ENCODE measurements at regions not wholly inside any gene's neighbourhood (a gene's known extent, or its start where the extent isn't known, plus 50 kb on each side); places are given as distances from the start of the nearest gene placed in this dataset.

DNA sequence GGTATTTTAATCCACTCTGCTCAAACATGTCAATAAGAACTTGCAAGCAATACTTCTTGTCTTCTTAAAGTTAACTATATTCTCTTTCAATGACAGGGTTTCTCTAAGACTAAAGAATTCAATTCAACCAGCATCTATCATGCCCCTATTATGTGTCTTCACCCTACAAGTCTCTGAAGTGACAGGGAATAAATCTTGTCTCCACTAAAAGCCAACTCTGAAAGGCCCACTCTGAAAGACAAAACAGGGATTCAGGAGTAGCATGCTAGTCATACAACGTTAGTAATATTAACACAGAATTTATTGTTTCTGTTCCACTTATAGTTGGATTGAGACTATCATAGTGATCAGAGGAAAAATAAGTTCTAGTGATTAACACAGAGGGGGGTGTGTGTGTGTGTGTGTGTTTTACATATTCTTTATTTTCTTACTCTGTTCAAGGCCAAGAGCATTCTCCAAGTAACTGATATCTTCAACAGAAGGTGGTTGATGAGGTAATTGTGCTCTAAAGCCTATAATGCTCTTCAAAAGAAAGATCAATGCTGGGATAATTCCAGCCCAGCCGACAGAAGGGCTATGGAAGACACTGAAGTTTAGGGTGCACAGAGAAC is 122.4 kb upstream of the DCLK2 start:
- 0% methylated on average over 2 of the region's 2 CpGs for WGBS (ENCODE audit: insufficient coverage, low coverage, missing lambda C conversion rate)
- Histone ChIP-seq H3K9ac (ENCODE audit: insufficient read depth in 1 of 2, low read depth in 2 of 2, low read length in 2 of 2) (no peak overlapping the region), H3K79me2 (ENCODE audit: control insufficient read depth, insufficient read depth, low read length) (no peaks in the 10 kb centered on the region), H3K27me3 (ENCODE audit: control insufficient read depth in 2 of 2, insufficient read depth in 2 of 2, low read length in 2 of 2) (no peaks in the 10 kb centered on the region), H3K4me3 (no peak overlapping the region), H3K9me3 (replicated peaks; ENCODE audit: control insufficient read depth, insufficient read depth, low read depth, low read length) (no peaks in the 10 kb centered on the region), H3K36me3 (ENCODE audit: control insufficient read depth, insufficient read depth, low read length) (no peaks in the 10 kb centered on the region), H3K9me1 (ENCODE audit: control insufficient read depth, insufficient read depth, low read length) (no peaks in the 10 kb centered on the region), H2AFZ (ENCODE audit: low read depth, low read length) (no peak overlapping the region), H3K4me1 (replicated peaks in 1 of 2; ENCODE audit: control insufficient read depth in 2 of 2, insufficient read depth in 2 of 2, low read length in 2 of 2) (no peaks in the 10 kb centered on the region), H3K27ac (ENCODE audit: extremely low read depth, low read depth, low read length) (no peak overlapping the region), H3K4me2 (ENCODE audit: insufficient read depth, low read length) (no peak overlapping the region), H4K20me1 (replicated peaks; ENCODE audit: control insufficient read depth, insufficient read depth, low read length) (no peaks in the 10 kb centered on the region)
- in situ Hi-C loops (cut with MboI), result no loop called here
- ATAC-seq (no peak), DNase-seq (ENCODE audit: extremely low read depth in 1 of 4, low spot score in 3 of 4) (no peak), FAIRE-seq (no peak)
- POLR2A ChIA-PET, result no interaction called here
- CTCF ChIA-PET (ENCODE audit: low intra/inter-chr PET ratio), result no interaction called here
- intact Hi-C loops (cut with micrococcal nuclease), result no loop called here
- BruUV-seq (replicated peaks), result no TSS peak
- TF ChIP-seq U2AF2 (optimal IDR thresholded peaks at IDR 0.05; ENCODE audit: low read depth, low read length) (no peak), SIN3A (IDR thresholded peaks at IDR 0.05; ENCODE audit: borderline replicate concordance in 2 of 2, control insufficient read depth in 1 of 2, low read depth in 2 of 2, low read length in 2 of 2) (no peak), ELK1 (CRISPR knock-in tag; IDR thresholded peaks at IDR 0.05) (no peak), PTBP1 (IDR thresholded peaks at IDR 0.05; ENCODE audit: low read depth, low read length) (no peak), FOXJ2 (tag; IDR thresholded peaks at IDR 0.05) (no peak), ZSCAN32 (CRISPR knock-in tag; IDR thresholded peaks at IDR 0.05) (no peak)
- TF ChIP-seq, protein P1, sequence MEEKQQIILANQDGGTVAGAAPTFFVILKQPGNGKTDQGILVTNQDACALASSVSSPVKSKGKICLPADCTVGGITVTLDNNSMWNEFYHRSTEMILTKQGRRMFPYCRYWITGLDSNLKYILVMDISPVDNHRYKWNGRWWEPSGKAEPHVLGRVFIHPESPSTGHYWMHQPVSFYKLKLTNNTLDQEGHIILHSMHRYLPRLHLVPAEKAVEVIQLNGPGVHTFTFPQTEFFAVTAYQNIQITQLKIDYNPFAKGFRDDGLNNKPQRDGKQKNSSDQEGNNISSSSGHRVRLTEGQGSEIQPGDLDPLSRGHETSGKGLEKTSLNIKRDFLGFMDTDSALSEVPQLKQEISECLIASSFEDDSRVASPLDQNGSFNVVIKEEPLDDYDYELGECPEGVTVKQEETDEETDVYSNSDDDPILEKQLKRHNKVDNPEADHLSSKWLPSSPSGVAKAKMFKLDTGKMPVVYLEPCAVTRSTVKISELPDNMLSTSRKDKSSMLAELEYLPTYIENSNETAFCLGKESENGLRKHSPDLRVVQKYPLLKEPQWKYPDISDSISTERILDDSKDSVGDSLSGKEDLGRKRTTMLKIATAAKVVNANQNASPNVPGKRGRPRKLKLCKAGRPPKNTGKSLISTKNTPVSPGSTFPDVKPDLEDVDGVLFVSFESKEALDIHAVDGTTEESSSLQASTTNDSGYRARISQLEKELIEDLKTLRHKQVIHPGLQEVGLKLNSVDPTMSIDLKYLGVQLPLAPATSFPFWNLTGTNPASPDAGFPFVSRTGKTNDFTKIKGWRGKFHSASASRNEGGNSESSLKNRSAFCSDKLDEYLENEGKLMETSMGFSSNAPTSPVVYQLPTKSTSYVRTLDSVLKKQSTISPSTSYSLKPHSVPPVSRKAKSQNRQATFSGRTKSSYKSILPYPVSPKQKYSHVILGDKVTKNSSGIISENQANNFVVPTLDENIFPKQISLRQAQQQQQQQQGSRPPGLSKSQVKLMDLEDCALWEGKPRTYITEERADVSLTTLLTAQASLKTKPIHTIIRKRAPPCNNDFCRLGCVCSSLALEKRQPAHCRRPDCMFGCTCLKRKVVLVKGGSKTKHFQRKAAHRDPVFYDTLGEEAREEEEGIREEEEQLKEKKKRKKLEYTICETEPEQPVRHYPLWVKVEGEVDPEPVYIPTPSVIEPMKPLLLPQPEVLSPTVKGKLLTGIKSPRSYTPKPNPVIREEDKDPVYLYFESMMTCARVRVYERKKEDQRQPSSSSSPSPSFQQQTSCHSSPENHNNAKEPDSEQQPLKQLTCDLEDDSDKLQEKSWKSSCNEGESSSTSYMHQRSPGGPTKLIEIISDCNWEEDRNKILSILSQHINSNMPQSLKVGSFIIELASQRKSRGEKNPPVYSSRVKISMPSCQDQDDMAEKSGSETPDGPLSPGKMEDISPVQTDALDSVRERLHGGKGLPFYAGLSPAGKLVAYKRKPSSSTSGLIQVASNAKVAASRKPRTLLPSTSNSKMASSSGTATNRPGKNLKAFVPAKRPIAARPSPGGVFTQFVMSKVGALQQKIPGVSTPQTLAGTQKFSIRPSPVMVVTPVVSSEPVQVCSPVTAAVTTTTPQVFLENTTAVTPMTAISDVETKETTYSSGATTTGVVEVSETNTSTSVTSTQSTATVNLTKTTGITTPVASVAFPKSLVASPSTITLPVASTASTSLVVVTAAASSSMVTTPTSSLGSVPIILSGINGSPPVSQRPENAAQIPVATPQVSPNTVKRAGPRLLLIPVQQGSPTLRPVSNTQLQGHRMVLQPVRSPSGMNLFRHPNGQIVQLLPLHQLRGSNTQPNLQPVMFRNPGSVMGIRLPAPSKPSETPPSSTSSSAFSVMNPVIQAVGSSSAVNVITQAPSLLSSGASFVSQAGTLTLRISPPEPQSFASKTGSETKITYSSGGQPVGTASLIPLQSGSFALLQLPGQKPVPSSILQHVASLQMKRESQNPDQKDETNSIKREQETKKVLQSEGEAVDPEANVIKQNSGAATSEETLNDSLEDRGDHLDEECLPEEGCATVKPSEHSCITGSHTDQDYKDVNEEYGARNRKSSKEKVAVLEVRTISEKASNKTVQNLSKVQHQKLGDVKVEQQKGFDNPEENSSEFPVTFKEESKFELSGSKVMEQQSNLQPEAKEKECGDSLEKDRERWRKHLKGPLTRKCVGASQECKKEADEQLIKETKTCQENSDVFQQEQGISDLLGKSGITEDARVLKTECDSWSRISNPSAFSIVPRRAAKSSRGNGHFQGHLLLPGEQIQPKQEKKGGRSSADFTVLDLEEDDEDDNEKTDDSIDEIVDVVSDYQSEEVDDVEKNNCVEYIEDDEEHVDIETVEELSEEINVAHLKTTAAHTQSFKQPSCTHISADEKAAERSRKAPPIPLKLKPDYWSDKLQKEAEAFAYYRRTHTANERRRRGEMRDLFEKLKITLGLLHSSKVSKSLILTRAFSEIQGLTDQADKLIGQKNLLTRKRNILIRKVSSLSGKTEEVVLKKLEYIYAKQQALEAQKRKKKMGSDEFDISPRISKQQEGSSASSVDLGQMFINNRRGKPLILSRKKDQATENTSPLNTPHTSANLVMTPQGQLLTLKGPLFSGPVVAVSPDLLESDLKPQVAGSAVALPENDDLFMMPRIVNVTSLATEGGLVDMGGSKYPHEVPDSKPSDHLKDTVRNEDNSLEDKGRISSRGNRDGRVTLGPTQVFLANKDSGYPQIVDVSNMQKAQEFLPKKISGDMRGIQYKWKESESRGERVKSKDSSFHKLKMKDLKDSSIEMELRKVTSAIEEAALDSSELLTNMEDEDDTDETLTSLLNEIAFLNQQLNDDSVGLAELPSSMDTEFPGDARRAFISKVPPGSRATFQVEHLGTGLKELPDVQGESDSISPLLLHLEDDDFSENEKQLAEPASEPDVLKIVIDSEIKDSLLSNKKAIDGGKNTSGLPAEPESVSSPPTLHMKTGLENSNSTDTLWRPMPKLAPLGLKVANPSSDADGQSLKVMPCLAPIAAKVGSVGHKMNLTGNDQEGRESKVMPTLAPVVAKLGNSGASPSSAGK (IDR thresholded peaks at IDR 0.05), result no peak

Measured in K562 (cell line).